HEK293T (cell line): ENCODE measurements at regions not wholly inside any gene's neighbourhood (a gene's known extent, or its start where the extent isn't known, plus 50 kb on each side); places are given as distances from the start of the nearest gene placed in this dataset.

Experiments used
- ARNT ChIP-seq: fragments of 450-650 bp; IDR thresholded peaks from 2 replicates; pipeline ENCODE4 v1.6.1; 2017; ENCODE audit warnings: mild to moderate bottlenecking
- CTBP1 ChIP-seq: fragments of 450-650 bp; IDR thresholded peaks from 2 replicates; pipeline ENCODE4 v1.6.1; 2016; ENCODE audit warnings: borderline replicate concordance
- ELF4 ChIP-seq: fragments of 450-650 bp; IDR thresholded peaks from 2 replicates; pipeline ENCODE4 v1.6.1; 2017; ENCODE audit warnings: antibody characterized with exemption
- FOXA1 ChIP-seq: fragments of 450-650 bp; IDR thresholded peaks from 2 replicates; pipeline ENCODE4 v1.6.1; 2016; ENCODE audit warnings: mild to moderate bottlenecking
- FOXM1 ChIP-seq: fragments of 450-650 bp; IDR thresholded peaks from 2 replicates; pipeline ENCODE4 v1.6.1; 2017; ENCODE audit warnings: mild to moderate bottlenecking, borderline replicate concordance
- L3MBTL2 ChIP-seq: fragments of 450-650 bp; conservative IDR thresholded peaks from 2 replicates; pipeline ENCODE4 v1.6.1; 2016; ENCODE audit warnings: mild to moderate bottlenecking
- PKNOX1 ChIP-seq: fragments of 450-650 bp; IDR thresholded peaks from 2 replicates; pipeline ENCODE4 v1.6.1; 2016
- SP1 ChIP-seq: fragments of 450-650 bp; IDR thresholded peaks from 2 replicates; pipeline ENCODE4 v1.6.1; 2017
- SUZ12 ChIP-seq: fragments of 450-650 bp; IDR thresholded peaks from 2 replicates; pipeline ENCODE4 v1.6.1; 2016; ENCODE audit warnings: mild to moderate bottlenecking
- TARDBP ChIP-seq: fragments of 450-650 bp; IDR thresholded peaks from 2 replicates; pipeline ENCODE4 v1.6.1; 2016
- ZNF384 ChIP-seq: fragments of 450-650 bp; IDR thresholded peaks from 2 replicates; pipeline ENCODE4 v1.6.1; 2016

- no peak for TF ChIP-seq SUZ12
- TF ChIP-seq SP1 = no peak
- no peak for TF ChIP-seq FOXM1
- no peak for TF ChIP-seq FOXA1
- TF ChIP-seq TARDBP = no peak
- TF ChIP-seq ELF4 = no peak
- TF ChIP-seq ZNF384 = no peak
- no peak for TF ChIP-seq PKNOX1
- TF ChIP-seq CTBP1 = no peak
- TF ChIP-seq ARNT = no peak
- no peak for TF ChIP-seq L3MBTL2
Measured at GRCh38 chr3:154782151-154782550, 298.0 kb upstream of the MME start.
